ENCODE measurements at regions not wholly inside any gene's neighbourhood (a gene's known extent, or its start where the extent isn't known, plus 50 kb on each side); places are given as distances from the start of the nearest gene placed in this dataset.

GRCh38 chr12:114592946-114593345, 91.0 kb downstream of the TBX3 start:
- TF ChIP-seq POLR2A (IDR thresholded peaks at IDR 0.05) = no peak
- TF ChIP-seq, protein P1, sequence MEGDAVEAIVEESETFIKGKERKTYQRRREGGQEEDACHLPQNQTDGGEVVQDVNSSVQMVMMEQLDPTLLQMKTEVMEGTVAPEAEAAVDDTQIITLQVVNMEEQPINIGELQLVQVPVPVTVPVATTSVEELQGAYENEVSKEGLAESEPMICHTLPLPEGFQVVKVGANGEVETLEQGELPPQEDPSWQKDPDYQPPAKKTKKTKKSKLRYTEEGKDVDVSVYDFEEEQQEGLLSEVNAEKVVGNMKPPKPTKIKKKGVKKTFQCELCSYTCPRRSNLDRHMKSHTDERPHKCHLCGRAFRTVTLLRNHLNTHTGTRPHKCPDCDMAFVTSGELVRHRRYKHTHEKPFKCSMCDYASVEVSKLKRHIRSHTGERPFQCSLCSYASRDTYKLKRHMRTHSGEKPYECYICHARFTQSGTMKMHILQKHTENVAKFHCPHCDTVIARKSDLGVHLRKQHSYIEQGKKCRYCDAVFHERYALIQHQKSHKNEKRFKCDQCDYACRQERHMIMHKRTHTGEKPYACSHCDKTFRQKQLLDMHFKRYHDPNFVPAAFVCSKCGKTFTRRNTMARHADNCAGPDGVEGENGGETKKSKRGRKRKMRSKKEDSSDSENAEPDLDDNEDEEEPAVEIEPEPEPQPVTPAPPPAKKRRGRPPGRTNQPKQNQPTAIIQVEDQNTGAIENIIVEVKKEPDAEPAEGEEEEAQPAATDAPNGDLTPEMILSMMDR (IDR thresholded peaks at IDR 0.05) = no peak

Measured in tibial nerve (tissue), 3 donors.